CD4-positive, alpha-beta T cell treated with Interleukin-21 for 1 hour (primary cell): ENCODE measurements at regions not wholly inside any gene's neighbourhood (a gene's known extent, or its start where the extent isn't known, plus 50 kb on each side); places are given as distances from the start of the nearest gene placed in this dataset.

Source experiments
- DNase-seq: peaks from one replicate; pipeline ENCODE4 v3.0.0-alpha.2; 2020

GRCh38 chr6:105504706-105505105 lies 101.8 kb upstream of the PREP start:
- no peak for DNase-seq

DNA sequence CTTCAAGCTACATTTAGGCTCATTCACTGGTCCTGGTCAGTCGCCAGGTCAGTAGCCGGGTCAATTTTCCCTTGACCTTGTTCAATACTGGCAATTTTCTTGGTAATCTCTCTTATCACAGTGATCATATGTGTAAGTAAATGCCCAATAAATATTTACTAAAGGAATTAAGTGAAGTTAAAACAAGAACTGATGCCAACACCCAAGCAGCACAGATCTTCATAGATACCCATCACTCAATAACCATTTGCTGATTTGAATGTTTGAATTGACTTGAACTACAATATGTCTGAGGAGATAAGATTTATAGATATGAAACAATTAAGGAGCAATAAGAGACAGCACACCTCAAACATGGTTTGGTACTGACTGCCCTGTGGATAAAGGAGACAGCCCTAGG lies 100.8 kb upstream of the PREP start:
- DNase-seq = no peak

DNA sequence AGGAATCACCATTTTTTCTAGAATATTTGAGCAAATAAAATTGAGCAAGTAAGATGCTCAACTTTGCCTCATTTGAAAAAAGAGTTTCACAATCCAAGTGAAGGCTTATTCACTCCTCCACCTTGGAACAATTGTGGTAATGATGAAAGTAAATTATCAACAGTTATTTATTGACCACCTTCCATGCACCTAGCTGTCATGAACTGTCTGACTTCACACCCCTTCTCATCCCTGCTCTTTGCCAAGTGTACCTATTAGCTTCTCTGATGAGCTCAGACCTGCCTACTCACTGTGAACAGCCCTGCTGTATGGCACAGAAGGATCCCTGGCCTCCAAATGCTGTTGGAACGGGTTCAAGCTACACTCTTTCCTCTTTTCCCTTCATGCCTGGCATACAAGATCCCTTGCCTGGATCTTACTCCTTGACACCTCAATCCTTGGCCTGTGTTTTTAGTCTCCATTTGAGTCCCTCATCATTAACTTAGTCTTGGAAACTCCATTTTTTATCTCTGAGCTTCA lies 99.0 kb upstream of the PREP start:
- DNase-seq = no peak

- no peak for DNase-seq
Measured at GRCh38 chr6:105501246-105501645, 98.4 kb upstream of the PREP start.

DNA sequence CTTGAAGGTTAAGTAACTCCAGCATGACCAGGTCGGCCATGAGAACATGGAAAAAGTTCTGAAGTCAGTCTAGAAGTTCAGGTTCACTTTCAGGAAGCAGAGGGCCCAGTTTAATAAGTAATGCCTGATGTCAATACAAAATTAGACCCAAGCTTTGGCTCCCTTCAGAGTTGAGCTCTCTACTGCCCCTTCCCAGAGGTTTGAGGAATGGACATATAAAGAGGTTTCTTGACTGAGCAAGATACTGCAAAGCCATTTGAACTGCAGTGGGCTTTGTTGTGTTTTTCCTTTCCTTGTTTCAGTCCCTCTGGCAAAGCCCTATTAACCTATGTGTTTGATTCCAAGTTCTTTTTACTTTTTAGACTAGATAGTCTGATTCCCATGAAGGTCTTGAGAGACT lies 97.8 kb upstream of the PREP start:
- DNase-seq = no peak

- DNase-seq = no peak
Measured at GRCh38 chr6:105499931-105500330, 97.0 kb upstream of the PREP start.

GRCh38 chr6:105499136-105499870 lies 96.4 kb upstream of the PREP start:
- no peak for DNase-seq

DNA sequence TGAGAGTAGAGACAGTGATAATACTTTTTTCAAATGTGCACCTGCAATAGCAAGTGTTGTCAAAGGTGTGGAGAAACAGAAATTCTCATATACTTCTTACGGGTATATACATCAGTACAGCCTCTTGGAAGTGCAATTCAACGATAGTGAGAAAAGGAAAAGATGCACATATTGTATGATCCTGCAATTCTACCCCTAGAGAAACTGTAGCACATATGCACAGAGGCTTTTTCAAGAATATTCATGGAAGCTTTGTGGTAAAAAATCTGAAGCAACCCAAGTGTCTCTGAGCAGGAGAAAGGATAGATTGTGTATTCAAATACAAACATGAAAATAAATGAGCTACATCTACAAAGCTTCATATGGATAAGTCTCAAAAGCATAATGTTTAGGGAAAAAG lies 94.7 kb upstream of the PREP start:
- no peak for DNase-seq

- DNase-seq = no peak
Measured at GRCh38 chr6:105495515-105495914, 92.6 kb upstream of the PREP start.

- no peak for DNase-seq
Measured at GRCh38 chr6:105494688-105495087, 91.8 kb upstream of the PREP start.

DNA sequence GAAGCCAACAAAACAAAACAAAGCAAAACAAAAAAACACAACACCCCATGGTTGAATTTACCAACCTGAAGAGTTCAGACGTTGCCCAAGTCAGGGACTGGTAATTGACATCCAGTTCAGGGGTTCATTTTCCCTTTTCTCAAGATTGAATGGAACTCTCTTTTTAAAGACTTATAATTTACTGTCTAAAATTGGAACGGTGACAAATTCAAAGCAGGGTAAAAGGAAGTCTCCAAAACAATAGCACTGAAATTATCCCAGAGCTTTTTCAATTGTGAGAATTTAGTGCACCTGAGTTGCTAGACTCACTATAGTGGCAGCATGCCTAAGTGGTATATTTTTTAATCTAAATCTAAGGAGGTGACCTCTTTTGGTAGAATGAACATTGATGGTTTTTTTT lies 90.9 kb upstream of the PREP start:
- no peak for DNase-seq

DNA sequence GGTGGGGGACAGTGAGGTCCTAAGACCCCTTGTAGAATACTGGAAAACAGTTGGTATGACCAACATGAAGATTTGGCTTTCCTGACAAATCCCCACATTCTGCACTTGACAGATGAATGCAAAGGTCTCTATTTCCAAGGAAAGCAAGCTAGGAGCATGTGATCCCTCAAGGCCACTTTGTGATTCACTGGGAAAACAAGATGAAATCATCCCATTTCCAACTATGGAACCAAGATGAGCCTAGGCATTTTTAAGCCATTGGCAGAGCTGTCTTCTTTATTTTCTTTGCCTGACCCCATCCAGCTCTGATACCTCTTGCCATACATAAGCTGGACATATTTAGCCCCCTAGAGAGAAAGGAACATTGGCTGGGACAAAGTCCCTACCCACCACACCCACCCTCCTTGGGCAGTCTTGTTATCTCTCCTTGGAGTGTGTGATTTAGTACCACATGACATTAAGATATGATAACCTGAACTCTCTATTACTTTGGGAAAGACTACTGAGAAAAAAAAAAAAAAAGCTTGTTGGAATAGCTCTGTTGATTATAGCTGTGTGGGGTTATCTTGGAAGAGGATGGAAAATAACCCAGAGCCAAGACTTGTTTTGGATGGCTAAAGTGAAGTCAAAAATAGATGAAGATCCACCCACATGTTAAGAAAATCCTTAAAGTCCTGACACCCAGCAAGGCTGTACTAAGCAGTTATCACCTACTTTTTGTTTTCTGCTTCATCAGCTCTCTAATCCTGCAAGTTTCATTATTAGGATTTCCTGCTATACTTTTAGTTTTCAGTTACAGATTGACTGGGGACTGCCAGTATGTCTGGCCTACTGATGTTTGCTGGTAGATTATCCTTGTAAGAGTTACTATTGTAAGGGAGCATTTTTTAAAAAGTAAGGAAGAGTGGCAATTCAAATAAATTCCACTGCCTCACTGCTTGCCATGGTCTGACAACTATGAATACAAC lies 90.1 kb upstream of the PREP start:
- DNase-seq = no peak

- no peak for DNase-seq
Measured at GRCh38 chr6:105489216-105489530, 86.3 kb upstream of the PREP start.

- DNase-seq = no peak
Measured at GRCh38 chr6:105488516-105489215, 85.8 kb upstream of the PREP start.

DNA sequence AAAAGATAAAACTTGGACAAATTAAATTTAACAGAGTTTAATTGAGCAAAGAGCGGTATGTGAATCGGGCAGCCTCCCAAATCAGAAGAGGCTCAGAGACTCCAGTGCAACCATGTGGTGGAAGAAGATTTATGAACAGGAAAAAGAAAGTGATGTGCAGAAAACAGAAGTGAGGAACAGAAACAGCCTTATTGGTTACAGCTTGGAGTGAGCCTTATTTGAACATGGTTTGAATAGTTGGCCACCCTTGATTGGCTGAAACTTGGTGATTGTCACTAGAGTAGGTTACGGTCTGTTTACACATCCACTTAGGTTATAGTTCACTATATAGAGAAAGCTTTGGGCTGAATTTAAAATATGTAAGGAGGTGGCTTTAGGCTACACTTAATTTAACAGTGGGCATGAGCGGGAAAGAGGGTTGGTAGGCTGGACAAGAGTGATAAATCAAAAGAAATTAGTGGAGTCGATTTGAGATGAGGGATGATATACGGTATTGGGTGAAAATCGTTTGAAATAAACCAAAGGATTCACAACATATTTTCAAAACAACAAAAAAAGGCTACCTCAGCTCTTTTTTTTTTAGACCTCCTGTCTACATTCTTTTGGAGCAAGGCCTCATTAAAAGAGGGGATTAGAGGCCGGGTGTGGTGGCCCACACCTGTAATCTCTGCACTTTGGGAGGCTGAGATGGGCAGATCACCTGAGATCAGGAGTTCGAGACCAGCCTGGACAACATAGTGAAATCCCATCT lies 84.3 kb upstream of the PREP start:
- DNase-seq = no peak

GRCh38 chr6:105485456-105485855 lies 82.6 kb upstream of the PREP start:
- no peak for DNase-seq

- peak; percentile 67 for DNase-seq
Measured at GRCh38 chr6:105484238-105485161, 81.6 kb upstream of the PREP start.

DNA sequence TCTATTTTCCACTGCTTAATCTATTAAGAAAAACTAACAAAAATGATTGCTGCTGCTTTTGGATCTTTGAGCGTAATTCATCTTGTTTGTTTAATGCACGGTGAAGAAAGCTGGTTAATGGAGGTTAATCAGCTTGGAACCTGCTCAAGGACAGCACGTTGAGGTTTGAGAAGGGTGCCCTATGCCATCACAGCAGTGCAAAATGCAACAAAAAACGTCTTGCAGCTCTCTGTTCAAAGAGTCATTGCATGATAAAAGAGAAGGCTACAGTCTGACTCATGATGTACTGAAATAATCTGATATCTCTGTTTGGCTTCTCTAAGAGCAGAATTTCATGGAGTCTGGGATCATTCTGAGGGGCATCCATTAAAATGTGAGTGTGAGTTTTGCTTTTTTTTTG lies 80.6 kb upstream of the PREP start:
- no peak for DNase-seq

DNA sequence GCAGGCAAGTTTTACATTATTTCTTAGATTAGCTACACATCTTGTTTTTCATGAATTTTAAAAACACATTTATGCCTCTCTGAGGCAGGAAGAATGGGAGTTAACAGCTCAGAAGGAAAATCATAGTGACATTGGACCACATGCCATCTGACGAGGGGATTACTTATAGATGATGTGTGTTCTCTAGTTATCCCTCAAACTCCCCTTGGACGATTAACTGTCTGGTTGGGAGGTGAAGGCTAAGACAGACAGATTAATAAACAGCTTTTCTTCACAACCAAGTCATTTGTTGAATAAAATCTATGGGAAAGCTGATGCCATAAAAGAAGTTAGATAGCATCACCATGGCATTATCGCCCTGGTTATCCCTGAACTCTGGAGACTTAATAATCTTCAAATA lies 80.0 kb upstream of the PREP start:
- no peak for DNase-seq

- peak; percentile 28 for DNase-seq
Measured at GRCh38 chr6:105482227-105482844, 79.5 kb upstream of the PREP start.

DNA sequence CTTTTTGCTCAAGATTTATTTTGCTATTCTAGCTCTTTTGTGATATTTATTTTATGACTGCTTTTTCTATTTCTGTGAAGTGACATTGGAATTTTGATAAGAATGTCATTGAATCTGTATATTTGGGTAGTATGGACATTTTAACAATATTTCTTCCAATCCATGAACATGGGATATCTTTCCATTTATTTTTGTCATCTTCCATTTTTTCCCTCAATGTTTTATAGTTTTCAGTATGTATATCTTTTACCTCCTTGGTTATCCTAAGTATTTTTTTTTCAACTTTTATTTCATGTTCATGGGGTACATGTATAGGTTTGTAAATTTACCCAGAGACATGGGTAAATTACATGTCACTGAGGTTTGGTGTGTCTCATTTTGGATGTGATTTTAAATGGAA lies 74.1 kb upstream of the PREP start:
- DNase-seq = no peak
